GM21529 (cell line): ENCODE measurements at regions not wholly inside any gene's neighbourhood (a gene's known extent, or its start where the extent isn't known, plus 50 kb on each side); places are given as distances from the start of the nearest gene placed in this dataset.

Source experiments
- ATAC-seq: cut with Tn5 transposase; IDR thresholded peaks from one replicate; pipeline ENCODE4 v1.9.1; 2021; ENCODE audit not compliant: unreplicated experiment

GRCh38 chr12:103093499-103094106 is 136.1 kb downstream of the ASCL1 start:
- no peak for ATAC-seq

- no peak for ATAC-seq
These were observed 140.0 kb downstream of the ASCL1 start for GRCh38 chr12:103097496-103097895.

DNA sequence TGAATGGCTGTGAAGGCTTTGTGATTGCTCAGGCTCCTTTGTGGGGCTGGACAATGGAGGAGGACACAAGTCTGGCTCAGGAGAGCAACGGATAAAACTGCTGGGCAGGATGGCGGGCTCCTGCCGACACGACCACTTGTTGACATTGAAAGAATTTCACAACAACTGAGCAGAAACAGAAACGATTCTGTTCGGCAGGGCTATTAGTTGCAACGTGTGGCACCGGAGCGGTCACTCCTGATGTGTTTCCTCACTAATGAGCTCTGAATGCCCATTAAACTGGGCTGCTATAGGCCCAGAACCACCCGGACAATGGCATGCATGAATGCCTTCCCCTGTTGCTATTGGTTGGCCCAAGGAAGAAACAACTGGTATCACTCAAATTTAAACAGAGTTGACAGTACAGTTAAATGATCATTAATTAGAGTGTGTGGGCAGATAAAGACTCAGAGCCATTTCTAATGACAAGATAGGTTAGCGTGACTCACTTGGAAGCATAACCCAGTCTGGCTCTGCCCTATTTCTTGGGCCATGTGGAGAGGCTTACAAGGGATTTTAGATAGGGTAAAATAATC is 142.9 kb downstream of the ASCL1 start:
- ATAC-seq: no peak

DNA sequence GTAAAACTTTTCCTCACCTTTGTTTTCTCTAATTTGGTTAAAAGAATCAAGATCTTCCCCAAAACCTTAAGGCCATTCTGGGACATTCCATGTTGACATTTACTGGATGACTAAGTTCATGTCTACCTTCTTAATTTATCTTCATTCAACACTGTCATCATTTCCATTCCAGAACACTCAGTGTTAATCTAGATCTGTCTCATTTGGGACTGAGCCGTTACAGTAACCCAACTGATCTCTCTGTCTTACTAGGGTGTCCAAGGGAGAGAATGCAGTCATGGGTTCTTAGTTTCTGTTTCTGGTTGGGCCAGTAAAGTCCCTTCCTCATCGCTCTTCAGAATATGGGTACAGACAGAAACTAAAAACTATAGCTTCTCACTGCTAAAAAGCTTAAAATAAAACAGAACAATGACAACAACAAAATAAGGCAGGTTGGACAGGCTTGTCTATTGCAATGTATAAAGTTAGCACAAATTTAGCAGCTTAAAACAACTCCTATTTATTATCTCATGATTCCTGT is 144.8 kb downstream of the ASCL1 start:
- peak; percentile 78 for ATAC-seq

GRCh38 chr12:103105971-103106597 is 148.6 kb downstream of the ASCL1 start:
- peak; percentile 66 for ATAC-seq

GRCh38 chr12:103109861-103110260 is 152.4 kb downstream of the ASCL1 start:
- ATAC-seq: no peak

- peak; percentile 98 for ATAC-seq
These were observed 157.0 kb downstream of the ASCL1 start for GRCh38 chr12:103114296-103115055.

DNA sequence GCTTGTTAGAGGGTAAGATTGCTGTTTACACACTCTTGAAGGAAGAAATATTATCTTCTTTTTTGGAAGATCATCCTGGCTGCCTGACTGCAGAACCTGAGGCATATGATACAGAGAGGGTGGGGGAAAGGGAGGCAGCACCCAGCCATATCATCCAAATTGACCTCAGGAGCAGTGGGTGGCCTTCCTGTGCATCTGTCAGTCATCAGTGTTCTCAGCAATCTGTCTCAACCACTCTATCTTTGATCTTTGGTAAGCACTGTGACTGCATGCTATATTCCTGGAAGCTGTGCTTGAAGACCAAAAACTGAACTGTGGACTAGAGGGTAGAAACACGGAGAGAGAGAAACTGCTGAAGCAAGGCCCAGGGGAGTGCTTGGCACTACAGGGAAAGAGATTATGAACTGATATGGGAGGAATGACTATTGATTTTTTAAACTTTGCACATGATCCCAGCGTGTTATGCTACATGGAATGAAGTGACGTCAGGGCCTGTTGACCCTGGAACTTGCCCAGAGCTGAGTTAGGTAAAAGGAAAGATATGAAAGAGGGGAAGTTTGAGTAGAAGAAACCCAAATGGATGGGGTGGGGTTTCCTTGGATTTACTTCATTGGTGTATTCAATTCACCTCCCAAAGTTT is 171.5 kb downstream of the ASCL1 start:
- ATAC-seq: no peak

DNA sequence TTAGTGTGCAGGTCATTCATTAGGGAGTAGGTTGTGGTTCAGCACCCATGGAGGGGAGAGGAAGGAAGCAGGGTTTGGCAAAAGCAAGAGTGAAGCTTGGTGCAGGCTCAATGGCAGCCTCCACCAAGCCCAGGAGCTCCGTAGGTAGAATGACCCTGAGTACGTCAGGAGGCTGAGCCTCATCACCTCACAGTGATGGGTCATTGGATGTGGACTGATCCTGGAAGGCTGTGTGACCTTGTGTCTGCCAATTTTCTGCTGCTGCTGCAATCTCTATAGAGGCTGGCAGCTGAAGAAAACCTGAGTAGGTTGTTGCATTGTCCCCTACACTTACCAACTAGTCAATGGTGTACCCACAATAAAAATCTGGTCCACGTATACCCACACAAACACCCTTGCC is 173.1 kb downstream of the ASCL1 start:
- no peak for ATAC-seq

- no peak for ATAC-seq
These were observed 181.1 kb downstream of the ASCL1 start for GRCh38 chr12:103138538-103138937.

DNA sequence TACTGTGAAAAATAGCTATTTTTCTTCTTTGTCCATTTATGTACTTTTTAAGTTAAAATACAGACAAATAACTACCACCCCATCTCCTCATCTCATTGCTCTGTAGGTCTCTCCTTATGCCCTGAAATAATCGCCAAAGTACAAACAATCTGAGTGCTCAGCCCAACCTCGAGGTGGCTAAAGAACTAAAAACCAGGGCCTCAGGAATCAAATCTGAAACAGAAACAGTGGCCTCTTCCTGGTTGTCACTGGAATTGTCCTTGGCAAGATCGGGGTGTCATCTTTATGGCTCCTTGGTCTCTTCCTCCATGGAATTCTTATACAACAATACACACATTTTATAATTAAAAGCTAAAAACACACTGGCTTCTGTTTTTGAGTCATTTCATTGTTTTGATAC is 182.4 kb downstream of the ASCL1 start:
- ATAC-seq: no peak

DNA sequence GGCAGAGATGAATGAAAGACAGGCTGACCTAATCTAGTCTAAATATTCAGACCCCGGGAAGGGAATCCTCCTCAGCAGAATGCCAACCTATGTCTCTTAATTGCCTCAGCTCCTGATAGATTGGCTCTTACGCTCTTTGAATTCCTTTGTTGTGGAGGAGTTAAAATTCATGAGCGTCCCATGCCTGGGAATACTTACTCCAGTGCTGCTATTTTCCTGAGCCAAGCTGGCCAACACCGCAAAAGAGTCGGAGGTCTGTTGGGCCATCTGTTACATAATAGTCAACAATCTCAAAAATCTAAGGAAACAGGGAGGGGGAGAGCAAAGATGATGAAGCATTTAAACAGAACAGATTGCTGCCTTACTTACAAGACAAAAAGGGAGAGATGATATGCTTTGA is 182.8 kb downstream of the ASCL1 start:
- ATAC-seq: no peak

- no peak for ATAC-seq
These were observed 186.8 kb downstream of the ASCL1 start for GRCh38 chr12:103144278-103144677.

GRCh38 chr12:103160622-103161021 is 203.1 kb downstream of the ASCL1 start:
- ATAC-seq: no peak

GRCh38 chr12:103161582-103162362 is 204.3 kb downstream of the ASCL1 start:
- ATAC-seq: no peak

- ATAC-seq: no peak
These were observed 209.5 kb downstream of the ASCL1 start for GRCh38 chr12:103166949-103167348.

GRCh38 chr12:103172447-103173112 is 215.1 kb downstream of the ASCL1 start:
- no peak for ATAC-seq

DNA sequence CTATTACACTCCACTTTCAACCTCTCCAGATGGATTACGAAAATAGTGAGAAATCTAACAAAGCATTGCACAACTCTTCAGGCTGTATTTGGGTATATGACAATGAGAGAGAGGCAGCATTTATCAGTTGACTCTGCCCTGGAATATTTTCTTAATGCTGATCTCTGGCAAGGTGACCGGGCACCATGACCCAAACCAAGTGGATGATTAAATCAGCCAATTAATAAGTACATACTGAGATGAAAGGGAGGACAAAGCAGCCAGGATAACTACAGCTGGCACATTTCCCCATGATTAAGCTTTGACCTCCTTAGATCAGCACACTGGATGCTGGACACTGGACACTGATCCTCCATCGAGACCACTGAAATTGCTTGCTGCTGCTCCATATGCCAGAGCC is 218.2 kb downstream of the ASCL1 start:
- ATAC-seq: no peak

- ATAC-seq: no peak
These were observed 220.3 kb downstream of the ASCL1 start for GRCh38 chr12:103177639-103178255.
